Testis (tissue), 2 donors: ENCODE measurements at regions not wholly inside any gene's neighbourhood (a gene's known extent, or its start where the extent isn't known, plus 50 kb on each side); places are given as distances from the start of the nearest gene placed in this dataset.

Experiments
- DNase-seq: peaks from one replicate; pipeline ENCODE4 v3.0.0-alpha.2; 2019
- H3K27ac ChIP-seq, 2 donors: fragments of 200-600 bp; sonication (generic); one replicate each; pipeline ENCODE4 v1.5.1; 2019
- H3K27me3 ChIP-seq: fragments of 200-600 bp; sonication (generic); one replicate; pipeline ENCODE4 v1.5.1; 2019
- H3K36me3 ChIP-seq: fragments of 200-600 bp; sonication (generic); one replicate; pipeline ENCODE4 v1.5.1; 2017; ENCODE audit warnings: low read depth; ENCODE audit errors: missing control alignments
- H3K4me1 ChIP-seq: fragments of 200-600 bp; sonication (generic); one replicate; pipeline ENCODE4 v1.5.1; 2019
- H3K4me3 ChIP-seq, 2 donors: fragments of 200-600 bp; sonication (generic); one replicate each; pipeline ENCODE4 v1.5.1; 2017 to 2019
- H3K9me3 ChIP-seq: fragments of 200-600 bp; sonication (generic); one replicate; pipeline ENCODE4 v1.5.1; 2017
- POLR2A ChIP-seq: fragments of 450-650 bp; IDR thresholded peaks from one replicate; pipeline ENCODE4 v1.6.1; 2017; ENCODE audit warnings: antibody characterized with exemption, mild to moderate bottlenecking, moderate library complexity
- whole genome bisulfite sequencing, 2 donors: methylation state at CpG; one replicate each; pipeline ENCODE4 v1.1.5; 2018; 5-methylcytosine and 5-hydroxymethylcytosine counted together
- intact Hi-C: fragments of 100-400 bp; cut with DNase I; formaldehyde crosslinking; loops from one replicate; pipeline ENCODE4 v1.15.1; 2023; ENCODE audit warnings: low total_unique reads
- TF ChIP-seq, protein P1 (sequence below), 3 experiments: fragments of 450-650 bp in 2 of 3; fragments of 200-600 bp in 1 of 3; sonication (generic) in 1 of 3; IDR thresholded peaks; one replicate each; pipeline ENCODE4 v1.5.1; 2016 to 2019; ENCODE audit warnings: antibody characterized with exemption in 3 of 3, mild to moderate bottlenecking in 2 of 3, moderate library complexity in 1 of 3

GRCh38 chr3:64859625-64860535 is 172.1 kb upstream of the ADAMTS9 start:
- H3K4me3 ChIP-seq = no peak overlapping the region
- no peaks in the 10 kb centered on the region for H3K9me3 ChIP-seq
- TF ChIP-seq, protein P1, sequence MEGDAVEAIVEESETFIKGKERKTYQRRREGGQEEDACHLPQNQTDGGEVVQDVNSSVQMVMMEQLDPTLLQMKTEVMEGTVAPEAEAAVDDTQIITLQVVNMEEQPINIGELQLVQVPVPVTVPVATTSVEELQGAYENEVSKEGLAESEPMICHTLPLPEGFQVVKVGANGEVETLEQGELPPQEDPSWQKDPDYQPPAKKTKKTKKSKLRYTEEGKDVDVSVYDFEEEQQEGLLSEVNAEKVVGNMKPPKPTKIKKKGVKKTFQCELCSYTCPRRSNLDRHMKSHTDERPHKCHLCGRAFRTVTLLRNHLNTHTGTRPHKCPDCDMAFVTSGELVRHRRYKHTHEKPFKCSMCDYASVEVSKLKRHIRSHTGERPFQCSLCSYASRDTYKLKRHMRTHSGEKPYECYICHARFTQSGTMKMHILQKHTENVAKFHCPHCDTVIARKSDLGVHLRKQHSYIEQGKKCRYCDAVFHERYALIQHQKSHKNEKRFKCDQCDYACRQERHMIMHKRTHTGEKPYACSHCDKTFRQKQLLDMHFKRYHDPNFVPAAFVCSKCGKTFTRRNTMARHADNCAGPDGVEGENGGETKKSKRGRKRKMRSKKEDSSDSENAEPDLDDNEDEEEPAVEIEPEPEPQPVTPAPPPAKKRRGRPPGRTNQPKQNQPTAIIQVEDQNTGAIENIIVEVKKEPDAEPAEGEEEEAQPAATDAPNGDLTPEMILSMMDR (IDR thresholded peaks at IDR 0.05) = no peak
- no peak for TF ChIP-seq POLR2A
- no peak for DNase-seq
- no peaks in the 10 kb centered on the region for H3K36me3 ChIP-seq
- intact Hi-C loops = no loop called here
- no peaks in the 10 kb centered on the region for H3K4me1 ChIP-seq
- H3K27ac ChIP-seq = no peak overlapping the region
- no peaks in the 10 kb centered on the region for H3K27me3 ChIP-seq
- WGBS, 2 donors = 80 to 86% methylated on average over 6 of the region's 6 CpGs

- intact Hi-C loops = no loop called here
- Histone ChIP-seq H3K27ac (no peak overlapping the region), H3K4me1 (no peaks in the 10 kb centered on the region), H3K27me3 (no peaks in the 10 kb centered on the region), H3K9me3 (no peaks in the 10 kb centered on the region), H3K36me3 (no peaks in the 10 kb centered on the region), H3K4me3 (no peak overlapping the region)
- DNase-seq = no peak
- WGBS, 2 donors = 78 to 85% methylated on average over 3 of the region's 3 CpGs
- TF ChIP-seq, protein P1 (IDR thresholded peaks at IDR 0.05) = no peak
- TF ChIP-seq POLR2A = no peak
These were observed 169.2 kb upstream of the ADAMTS9 start for GRCh38 chr3:64856977-64857516.

DNA sequence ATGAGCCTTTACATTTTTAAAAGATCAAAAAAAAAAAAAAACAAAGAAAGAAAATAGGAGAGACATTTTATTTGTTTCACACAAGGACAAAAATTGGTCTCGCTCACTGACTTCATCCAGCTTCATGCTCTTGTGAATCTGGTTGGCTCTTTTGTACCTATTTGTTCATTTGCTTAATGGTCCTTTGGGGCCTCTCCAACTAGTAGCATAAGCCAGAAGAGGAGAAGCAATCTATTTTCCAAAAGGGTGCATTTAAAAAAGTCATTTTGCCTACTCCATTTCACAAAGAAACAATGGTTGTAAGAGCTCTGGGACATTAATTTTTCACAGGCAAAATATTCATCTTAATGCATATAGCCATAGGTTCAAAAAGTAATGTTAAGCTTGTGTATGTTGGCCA is 168.3 kb upstream of the ADAMTS9 start:
- TF ChIP-seq, protein P1 (IDR thresholded peaks at IDR 0.05) = no peak
- TF ChIP-seq POLR2A = no peak
- Histone ChIP-seq H3K4me1 (no peaks in the 10 kb centered on the region), H3K4me3 (no peak overlapping the region), H3K36me3 (no peaks in the 10 kb centered on the region), H3K27me3 (no peaks in the 10 kb centered on the region), H3K9me3 (no peaks in the 10 kb centered on the region), H3K27ac (no peak overlapping the region)
- intact Hi-C loops = no loop called here
- no peak for DNase-seq
- WGBS, 2 donors = 79 to 94% methylated on average over 1 of the region's 1 CpG

GRCh38 chr3:64853456-64853855 is 165.7 kb upstream of the ADAMTS9 start:
- 86 to 98% methylated on average over 2 of the region's 2 CpGs for WGBS, 2 donors
- TF ChIP-seq POLR2A = no peak
- TF ChIP-seq, protein P1 (IDR thresholded peaks at IDR 0.05) = no peak
- no peak for DNase-seq
- H3K36me3 ChIP-seq = no peaks in the 10 kb centered on the region
- no peak overlapping the region for H3K4me3 ChIP-seq
- no peak overlapping the region for H3K27ac ChIP-seq
- intact Hi-C loops = no loop called here
- H3K9me3 ChIP-seq = no peaks in the 10 kb centered on the region
- H3K27me3 ChIP-seq = no peaks in the 10 kb centered on the region
- H3K4me1 ChIP-seq = no peaks in the 10 kb centered on the region
